ENCODE measurements at regions not wholly inside any gene's neighbourhood (a gene's known extent, or its start where the extent isn't known, plus 50 kb on each side); places are given as distances from the start of the nearest gene placed in this dataset.

- no peak for TF ChIP-seq POLR2AphosphoS5 (IDR thresholded peaks at IDR 0.05; ENCODE audit: low read depth, low read length)
- TF ChIP-seq SIN3A (IDR thresholded peaks at IDR 0.05; ENCODE audit: borderline replicate concordance, insufficient read depth, low read length), result no peak
- no peak for TF ChIP-seq REST (IDR thresholded peaks at IDR 0.05; ENCODE audit: insufficient read depth in 1 of 2, low read depth in 2 of 2, low read length in 2 of 2)
- TF ChIP-seq TAF1 (IDR thresholded peaks at IDR 0.05; ENCODE audit: borderline replicate concordance, insufficient read depth, low read length), result no peak
Measured at GRCh38 chr10:44284198-44285084, 100.5 kb downstream of the CXCL12 start.
